Endothelial cell of umbilical vein (primary cell): ENCODE measurements at regions not wholly inside any gene's neighbourhood (a gene's known extent, or its start where the extent isn't known, plus 50 kb on each side); places are given as distances from the start of the nearest gene placed in this dataset.

Source experiments
- BruUV-seq: library from RNA; stranded (reverse); fragments of 400-500 nt; replicated peaks from 2 replicates; lab custom pipeline; 2021; lab: Mats Ljungman, UMichigan
- CTCF ChIA-PET: fragments of 300-600, 350-600 bp; sonication (Branson Sonifier 250); formaldehyde crosslinking; loops from one replicate; lab custom pipeline; 2021; ENCODE audit warnings: antibody characterized with exemption, inconsistent platforms; lab: Charles Lee
- POLR2A ChIA-PET: fragments of 300-600, 350-600 bp; sonication (Branson Sonifier 250); formaldehyde crosslinking; loops from one replicate; lab custom pipeline; 2021; ENCODE audit warnings: antibody characterized with exemption, inconsistent platforms; lab: Charles Lee
- DNase-seq: peaks from one replicate; pipeline ENCODE4 v3.0.0-alpha.2; 2011; ENCODE audit warnings: low read depth, low spot score
- FAIRE-seq: peaks from 2 replicates; lab custom pipeline; 2011; peaks lifted over from hg19 to GRCh38; lab: Jason Lieb, UNC
- H2AFZ ChIP-seq: 2 replicates; pipeline ENCODE4 v1.6.0; 2012; ENCODE audit warnings: low read depth, low read length, control low read depth, inconsistent platforms
- H3K27ac ChIP-seq: 2 replicates; pipeline ENCODE4 v1.5.1; 2011; ENCODE audit warnings: low read depth, mild to moderate bottlenecking, control low read depth, low read length, moderate library complexity; ENCODE audit not compliant: insufficient read depth
- H3K27me3 ChIP-seq, 2 experiments: 2 replicates each; pipeline versions ENCODE4 v1.6.0 to v1.6.1; 2011; ENCODE audit warnings: low read length in 2 of 2, mixed read lengths in 1 of 2; ENCODE audit not compliant: control insufficient read depth in 2 of 2, insufficient read depth in 2 of 2
- H3K36me3 ChIP-seq, 2 experiments: 2 replicates in 1 of 2; 3 replicates in 1 of 2; pipeline ENCODE4 v1.5.1; 2011; ENCODE audit warnings: low read length in 2 of 2, mild to moderate bottlenecking in 1 of 2, moderate library complexity in 1 of 2; ENCODE audit not compliant: control insufficient read depth in 2 of 2, insufficient read depth in 2 of 2; ENCODE audit errors: extremely low read depth in 1 of 2
- H3K4me1 ChIP-seq: 3 replicates; pipeline ENCODE4 v1.5.1; 2011; ENCODE audit warnings: mild to moderate bottlenecking, low read length; ENCODE audit not compliant: control insufficient read depth, insufficient read depth; ENCODE audit errors: extremely low read depth
- H3K4me2 ChIP-seq: 2 replicates; pipeline ENCODE4 v1.6.1; 2011; ENCODE audit warnings: low read length, control low read depth, mixed read lengths; ENCODE audit not compliant: insufficient read depth
- H3K4me3 ChIP-seq, 3 experiments: fragments of 200-600 bp in 1 of 3; sonication (generic), shearing (Covaris generic) in 1 of 3; replicated peaks in 1 of 3; 2 replicates each; pipeline ENCODE4 v1.5.1; 2011 to 2016; ENCODE audit warnings: control low read depth in 3 of 3, low read length in 3 of 3, mild to moderate bottlenecking in 2 of 3, inconsistent platforms in 1 of 3, low read depth in 1 of 3, moderate library complexity in 1 of 3; ENCODE audit not compliant: insufficient read depth in 1 of 3
- H3K79me2 ChIP-seq: 2 replicates; pipeline ENCODE4 v1.6.0; 2012; ENCODE audit warnings: low read length, inconsistent platforms; ENCODE audit not compliant: control insufficient read depth, insufficient read depth
- H3K9ac ChIP-seq: replicated peaks from 2 replicates; pipeline ENCODE3; 2011; ENCODE audit warnings: low read length, control low read depth; ENCODE audit not compliant: insufficient read depth; ENCODE audit errors: extremely low read depth
- H3K9me1 ChIP-seq: replicated peaks from 3 replicates; pipeline ENCODE4 v1.6.0; 2011; ENCODE audit warnings: mild to moderate bottlenecking, low read length; ENCODE audit not compliant: control insufficient read depth, insufficient read depth; ENCODE audit errors: extremely low read depth
- H3K9me3 ChIP-seq: replicated peaks from 2 replicates; pipeline ENCODE4 v1.5.1; 2012; ENCODE audit warnings: low read length, inconsistent platforms; ENCODE audit not compliant: control insufficient read depth, insufficient read depth
- H4K20me1 ChIP-seq: replicated peaks from 2 replicates; pipeline ENCODE3; 2011; ENCODE audit warnings: mild to moderate bottlenecking, low read length; ENCODE audit not compliant: control insufficient read depth, insufficient read depth; ENCODE audit errors: extremely low read depth
- CTCF ChIP-seq, 2 donors: IDR thresholded peaks; 1 replicate in 1 of 2; 2 replicates in 1 of 2; pipeline ENCODE4 v1.5.1; 2011; ENCODE audit warnings: low read length in 2 of 2, mild to moderate bottlenecking in 2 of 2, moderate library complexity in 2 of 2, control low read depth in 1 of 2, inconsistent platforms in 1 of 2, low read depth in 1 of 2; ENCODE audit not compliant: insufficient read depth in 1 of 2; ENCODE audit errors: extremely low read depth in 1 of 2
- EZH2 ChIP-seq: IDR thresholded peaks from 2 replicates; pipeline ENCODE4 v1.6.1; 2012; ENCODE audit warnings: borderline replicate concordance, low read depth, mild to moderate bottlenecking, moderate library complexity, low read length, inconsistent platforms; ENCODE audit not compliant: severe bottlenecking
- FOS ChIP-seq: IDR thresholded peaks from 2 replicates; pipeline ENCODE4 v1.6.1; 2011; ENCODE audit warnings: mild to moderate bottlenecking, low read length, moderate library complexity, borderline replicate concordance; ENCODE audit not compliant: insufficient read depth
- GATA2 ChIP-seq: IDR thresholded peaks from 2 replicates; pipeline ENCODE4 v1.7.0; 2011; ENCODE audit warnings: low read depth, mild to moderate bottlenecking, moderate library complexity, mixed read lengths, low read length; ENCODE audit not compliant: insufficient read length, insufficient read depth
- JUN ChIP-seq: IDR thresholded peaks from 2 replicates; pipeline ENCODE4 v1.6.1; 2011; ENCODE audit warnings: borderline replicate concordance, low read depth; ENCODE audit not compliant: insufficient read length, insufficient read depth
- MAX ChIP-seq: IDR thresholded peaks from 2 replicates; pipeline ENCODE4 v1.6.1; 2011; ENCODE audit not compliant: insufficient read depth, insufficient read length
- MYC ChIP-seq: IDR thresholded peaks from one replicate; pipeline ENCODE4 v1.6.1; 2011; ENCODE audit warnings: mild to moderate bottlenecking, low read depth, low read length
- POLR2A ChIP-seq: IDR thresholded peaks from 2 replicates; pipeline ENCODE4 v1.6.1; 2012; ENCODE audit warnings: low read depth, mild to moderate bottlenecking, control low read depth, low read length
- POLR2AphosphoS5 ChIP-seq: IDR thresholded peaks from 2 replicates; pipeline ENCODE4 v1.6.1; 2012; ENCODE audit warnings: low read depth, mild to moderate bottlenecking, control low read depth, low read length, moderate library complexity; ENCODE audit not compliant: insufficient read depth
- dilution Hi-C: fragments of 300-500 bp; cut with MboI; formaldehyde crosslinking; loops from one replicate; pipeline ENCODE4 v1.15.0; 2019; ENCODE audit warnings: low sequenced_read_pairs; ENCODE audit not compliant: extremely low pct_ligation_motif_present
- intact Hi-C: fragments of 100-400 bp; cut with micrococcal nuclease; formaldehyde crosslinking; loops from one replicate; pipeline ENCODE4 v1.10.0; 2022

- Histone ChIP-seq H3K9ac (no peak overlapping the region), H3K4me3 (no peak overlapping the region), H3K9me3 (no peaks in the 10 kb centered on the region), H3K4me2 (no peak overlapping the region), H2AFZ (no peak overlapping the region), H3K4me1 (no peaks in the 10 kb centered on the region), H3K9me1 (no peaks in the 10 kb centered on the region), H3K27me3 (peaks cover 0 to 8% of the 10 kb centered on the region in 2 experiments), H3K27ac (no peak overlapping the region), H3K79me2 (no peaks in the 10 kb centered on the region), H4K20me1 (no peaks in the 10 kb centered on the region), H3K36me3 (no peaks in the 10 kb centered on the region)
- no TSS peak for BruUV-seq
- intact Hi-C loops (no loop called here), dilution Hi-C loops (no loop called here)
- TF ChIP-seq FOS (no peak), EZH2 (no peak), POLR2A (no peak), JUN (no peak), CTCF (IDR thresholded peaks at IDR 0.05; ENCODE audit: extremely low read depth in 1 of 2, insufficient read depth in 1 of 2, low read depth in 1 of 2, low read length in 2 of 2) (no peak), MAX (no peak), MYC (no peak), GATA2 (no peak), POLR2AphosphoS5 (no peak)
- FAIRE-seq (no peak), DNase-seq (no peak)
- CTCF ChIA-PET = no interaction called here
- POLR2A ChIA-PET = no interaction called here
Measured at GRCh38 chr4:176627916-176628315, 164.8 kb downstream of the VEGFC start.
